Stimulated activated CD8-positive, alpha-beta memory T cell treated with anti-CD3 and anti-CD28 coated beads, Interleukin-2, amount 100 ng/mL, for 48 hours (primary cell): ENCODE measurements at regions not wholly inside any gene's neighbourhood (a gene's known extent, or its start where the extent isn't known, plus 50 kb on each side); places are given as distances from the start of the nearest gene placed in this dataset.

Source experiments
- DNase-seq, 2 donors: peaks; one replicate each; pipeline ENCODE4 v3.0.0-alpha.2; 2020; ENCODE audit warnings: low read depth in 2 of 2

GRCh38 chr13:53494406-53494805 lies 465.8 kb downstream of the OLFM4 start:
- no peak for DNase-seq

- DNase-seq: no peak
Measured at GRCh38 chr13:53499576-53500133, 471.0 kb downstream of the OLFM4 start.

- no peak for DNase-seq
Measured at GRCh38 chr13:53501387-53501786, 472.8 kb downstream of the OLFM4 start.

- DNase-seq: no peak
Measured at GRCh38 chr13:53507741-53508140, 479.1 kb downstream of the OLFM4 start.

- no peak for DNase-seq
Measured at GRCh38 chr13:53512635-53513034, 484.0 kb downstream of the OLFM4 start.

GRCh38 chr13:53513226-53513625 lies 484.6 kb downstream of the OLFM4 start:
- no peak for DNase-seq

GRCh38 chr13:53520132-53520531 lies 491.5 kb downstream of the OLFM4 start:
- DNase-seq: no peak

GRCh38 chr13:53522034-53522433 lies 493.4 kb downstream of the OLFM4 start:
- DNase-seq: no peak

GRCh38 chr13:53537586-53537985 lies 509.0 kb downstream of the OLFM4 start:
- DNase-seq: no peak

- DNase-seq: no peak
Measured at GRCh38 chr13:53545340-53545941, 516.8 kb downstream of the OLFM4 start.

GRCh38 chr13:53560556-53560955 lies 531.9 kb downstream of the OLFM4 start:
- DNase-seq: no peak

- no peak for DNase-seq
Measured at GRCh38 chr13:53562419-53562818, 533.8 kb downstream of the OLFM4 start.

GRCh38 chr13:53568491-53568890 lies 539.9 kb downstream of the OLFM4 start:
- DNase-seq: no peak

GRCh38 chr13:53569453-53569852 lies 540.8 kb downstream of the OLFM4 start:
- no peak for DNase-seq

GRCh38 chr13:53601113-53601512 lies 572.5 kb downstream of the OLFM4 start:
- DNase-seq: no peak

GRCh38 chr13:53605326-53605725 lies 576.7 kb downstream of the OLFM4 start:
- DNase-seq: no peak

GRCh38 chr13:53612200-53612599 lies 583.6 kb downstream of the OLFM4 start:
- DNase-seq: no peak

- DNase-seq: no peak
Measured at GRCh38 chr13:53622456-53622855, 593.8 kb downstream of the OLFM4 start.

- no peak for DNase-seq
Measured at GRCh38 chr13:53623146-53623545, 594.5 kb downstream of the OLFM4 start.

- no peak for DNase-seq
Measured at GRCh38 chr13:53631511-53631910, 602.9 kb downstream of the OLFM4 start.

- DNase-seq: no peak
Measured at GRCh38 chr13:53638040-53638439, 609.4 kb downstream of the OLFM4 start.

- DNase-seq: no peak
Measured at GRCh38 chr13:53642306-53642705, 613.7 kb downstream of the OLFM4 start.

GRCh38 chr13:53648673-53649072 lies 620.1 kb downstream of the OLFM4 start:
- no peak for DNase-seq

GRCh38 chr13:53672005-53672404 lies 643.4 kb downstream of the OLFM4 start:
- DNase-seq: no peak
